NCI-H345 treated with DMSO at 0.1 percent for 48 hours (cell line): ENCODE measurements at regions not wholly inside any gene's neighbourhood (a gene's known extent, or its start where the extent isn't known, plus 50 kb on each side); places are given as distances from the start of the nearest gene placed in this dataset.
"Not testable (repeated sequence)": the region's sequence is repeated elsewhere in the genome, so short reads cannot be mapped to it uniquely, and the experiment has no call there.

Experiments used
- DNase-seq: peaks from one replicate; lab custom pipeline; 2025; ENCODE audit not compliant: unreplicated experiment; lab: John Stamatoyannopoulos, UW

- no peak for DNase-seq
Measured at GRCh38 chr16:11414815-11415775, 69.8 kb downstream of the RMI2 start.

GRCh38 chr16:11416228-11417001 is 71.2 kb downstream of the RMI2 start:
- DNase-seq = no peak

GRCh38 chr16:11417487-11417886 is 72.2 kb downstream of the RMI2 start:
- DNase-seq = no peak

- DNase-seq = no peak
Measured at GRCh38 chr16:11418506-11418905, 73.2 kb downstream of the RMI2 start.

GRCh38 chr16:11420067-11420466 is 74.8 kb downstream of the RMI2 start:
- not testable (repeated sequence) for DNase-seq

GRCh38 chr16:11420895-11421294 is 75.6 kb downstream of the RMI2 start:
- no peak for DNase-seq

- DNase-seq = no peak
Measured at GRCh38 chr16:11422381-11423314, 77.4 kb downstream of the RMI2 start.

GRCh38 chr16:11423315-11424117 is 78.3 kb downstream of the RMI2 start:
- no peak for DNase-seq

- DNase-seq = no peak
Measured at GRCh38 chr16:11424118-11424460, 78.8 kb downstream of the RMI2 start.

GRCh38 chr16:11425140-11425539 is 79.9 kb downstream of the RMI2 start:
- DNase-seq = no peak

- DNase-seq = no peak
Measured at GRCh38 chr16:11428623-11428953, 83.3 kb downstream of the RMI2 start.

GRCh38 chr16:11429123-11429522 is 83.9 kb downstream of the RMI2 start:
- no peak for DNase-seq

- DNase-seq = no peak
Measured at GRCh38 chr16:11429823-11430222, 84.6 kb downstream of the RMI2 start.

GRCh38 chr16:11430601-11431317 is 85.5 kb downstream of the RMI2 start:
- no peak for DNase-seq

GRCh38 chr16:11431915-11432465 is 86.7 kb downstream of the RMI2 start:
- DNase-seq = no peak

- no peak for DNase-seq
Measured at GRCh38 chr16:11432856-11433395, 87.7 kb downstream of the RMI2 start.

GRCh38 chr16:11435576-11435975 is 90.3 kb downstream of the RMI2 start:
- DNase-seq = no peak

GRCh38 chr16:11437069-11437468 is 91.8 kb downstream of the RMI2 start:
- DNase-seq = no peak
